ENCODE measurements at regions not wholly inside any gene's neighbourhood (a gene's known extent, or its start where the extent isn't known, plus 50 kb on each side); places are given as distances from the start of the nearest gene placed in this dataset.

DNA sequence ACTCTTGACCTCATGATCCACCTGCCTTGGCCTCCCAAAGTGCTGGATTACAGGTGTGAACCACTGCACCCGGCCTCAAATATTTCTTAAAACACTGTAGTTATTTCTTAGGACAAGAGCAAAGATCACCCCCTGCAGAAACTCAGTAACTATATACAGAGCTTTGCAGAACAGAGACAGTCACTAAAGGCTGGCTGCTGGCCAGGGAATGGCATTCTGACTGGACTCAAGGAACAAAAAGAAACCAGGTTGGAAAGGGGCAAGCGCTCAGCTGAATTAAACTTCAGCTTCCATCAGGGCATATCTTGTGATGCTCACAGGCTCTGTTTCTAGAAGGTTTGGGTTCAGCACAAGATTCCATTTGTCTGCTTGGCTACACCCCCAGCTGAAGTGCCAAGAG, 95.8 kb downstream of the ADAMTS15 start:
- Mint-ChIP-seq H3K4me1 (no peaks in the 10 kb centered on the region), H3K9me3 (peaks cover 12% of the 10 kb centered on the region), H3K27ac (no peak overlapping the region), H3K27me3 (ENCODE audit: low read depth, poor library complexity) (peaks cover 8% of the 10 kb centered on the region), H3K4me3 (no peak overlapping the region), H3K36me3 (ENCODE audit: low read depth) (peaks cover 4% of the 10 kb centered on the region)
- DNase-seq: no peak
- TF ChIP-seq CTCF (IDR thresholded peaks at IDR 0.05): no peak

DNA sequence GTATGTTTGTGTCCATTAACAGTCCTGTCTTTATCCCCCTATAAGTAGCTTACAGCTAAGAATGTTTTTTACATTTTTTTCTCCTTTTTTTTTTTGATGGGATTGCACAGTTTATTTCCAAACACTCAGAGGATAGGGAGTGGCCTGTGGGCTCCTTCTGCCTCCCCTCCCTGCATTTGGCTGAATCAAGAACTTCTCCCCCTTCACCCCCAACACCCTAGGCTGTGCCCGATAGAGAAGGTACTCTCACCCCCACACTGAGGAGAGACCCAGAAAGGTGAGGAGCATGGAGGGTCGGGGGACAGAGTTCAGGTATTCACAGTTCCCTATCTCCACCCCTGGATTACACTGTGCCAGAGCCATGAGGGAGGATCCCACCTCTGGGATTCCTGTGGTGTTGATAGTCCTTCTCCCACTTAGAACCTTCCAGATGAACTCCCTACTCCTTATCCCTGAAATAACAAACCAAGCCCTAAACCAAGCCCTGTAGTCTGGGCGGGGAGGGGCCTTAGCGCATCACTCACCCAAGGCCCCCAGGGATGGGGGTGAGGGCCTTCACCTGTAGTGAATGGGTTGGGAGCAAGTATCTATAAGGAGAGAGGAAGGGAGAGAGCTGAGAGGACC, 97.1 kb downstream of the ADAMTS15 start:
- H3K36me3 Mint-ChIP-seq (ENCODE audit: low read depth): peaks cover 4% of the 10 kb centered on the region
- no peak for DNase-seq

DNA sequence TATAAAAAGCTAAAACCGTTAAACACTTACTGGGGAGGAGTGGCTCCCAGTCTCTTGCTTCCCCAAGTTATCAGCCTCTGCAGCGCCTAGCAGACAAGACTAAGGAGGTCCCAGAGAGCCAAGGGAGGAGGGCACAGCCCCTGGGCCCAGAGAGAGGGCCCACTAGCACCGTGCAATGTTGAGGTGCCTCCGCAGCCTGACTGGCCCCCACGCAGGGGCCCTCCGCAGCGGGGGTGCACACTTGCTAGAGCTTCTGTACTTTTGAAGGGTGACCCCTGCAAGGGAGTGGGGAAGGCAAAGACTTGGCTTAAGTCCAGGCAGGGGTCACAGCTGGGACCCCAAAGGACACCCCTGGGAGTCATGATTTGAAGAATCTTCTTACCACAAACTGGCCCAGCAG, 98.0 kb downstream of the ADAMTS15 start:
- no peak for TF ChIP-seq CTCF (IDR thresholded peaks at IDR 0.05)
- Mint-ChIP-seq H3K36me3 (ENCODE audit: low read depth) (peaks cover 4% of the 10 kb centered on the region), H3K27ac (peak overlapping the region; percentile 42), H3K27me3 (ENCODE audit: low read depth, poor library complexity) (peaks cover 12% of the 10 kb centered on the region), H3K4me3 (no peak overlapping the region), H3K4me1 (peaks cover 12% of the 10 kb centered on the region), H3K9me3 (peaks cover 10% of the 10 kb centered on the region)
- DNase-seq: no peak

More for the DNA sequence above, 97.1 kb downstream of the ADAMTS15 start:
- Mint-ChIP-seq H3K4me1 (peaks cover 3% of the 10 kb centered on the region), H3K4me3 (no peak overlapping the region), H3K9me3 (peaks cover 11% of the 10 kb centered on the region), H3K27ac (no peak overlapping the region), H3K27me3 (ENCODE audit: low read depth, poor library complexity) (peaks cover 12% of the 10 kb centered on the region)
- TF ChIP-seq CTCF (IDR thresholded peaks at IDR 0.05): no peak

- TF ChIP-seq CTCF (IDR thresholded peaks at IDR 0.05): no peak
- H3K27ac Mint-ChIP-seq: no peak overlapping the region
- H3K9me3 Mint-ChIP-seq: peaks cover 4% of the 10 kb centered on the region
- H3K4me3 Mint-ChIP-seq: no peak overlapping the region
- peaks cover 4% of the 10 kb centered on the region for H3K36me3 Mint-ChIP-seq (ENCODE audit: low read depth)
- no peak for DNase-seq
- H3K27me3 Mint-ChIP-seq (ENCODE audit: low read depth, poor library complexity): peaks cover 12% of the 10 kb centered on the region
- H3K4me1 Mint-ChIP-seq: peaks cover 15% of the 10 kb centered on the region
Measured at GRCh38 chr11:130546901-130547694, 98.7 kb downstream of the ADAMTS15 start.

- TF ChIP-seq CTCF (IDR thresholded peaks at IDR 0.05): no peak
- Mint-ChIP-seq H3K4me3 (no peak overlapping the region), H3K9me3 (no peaks in the 10 kb centered on the region), H3K27me3 (ENCODE audit: low read depth, poor library complexity) (peaks cover 7% of the 10 kb centered on the region), H3K27ac (no peak overlapping the region), H3K4me1 (peaks cover 15% of the 10 kb centered on the region), H3K36me3 (ENCODE audit: low read depth) (no peaks in the 10 kb centered on the region)
- DNase-seq: no peak
Measured at GRCh38 chr11:130547761-130548490, 99.5 kb downstream of the ADAMTS15 start.
